NCI-H226 (cell line): ENCODE measurements at regions not wholly inside any gene's neighbourhood (a gene's known extent, or its start where the extent isn't known, plus 50 kb on each side); places are given as distances from the start of the nearest gene placed in this dataset.

Source experiments
- DNase-seq: peaks from one replicate; pipeline ENCODE4 v3.0.0-alpha.2; 2015

- DNase-seq: no peak
These were observed 211.7 kb downstream of the ABHD5 start for GRCh38 chr3:43902415-43902814.

- DNase-seq: no peak
These were observed 214.4 kb downstream of the ABHD5 start for GRCh38 chr3:43905157-43905556.

- DNase-seq: no peak
These were observed 216.2 kb downstream of the ABHD5 start for GRCh38 chr3:43906849-43907507.

GRCh38 chr3:43907508-43907858 lies 216.7 kb downstream of the ABHD5 start:
- no peak for DNase-seq

GRCh38 chr3:43908456-43908855 lies 217.7 kb downstream of the ABHD5 start:
- no peak for DNase-seq

GRCh38 chr3:43909149-43909548 lies 218.4 kb downstream of the ABHD5 start:
- no peak for DNase-seq

- no peak for DNase-seq
These were observed 220.0 kb downstream of the ABHD5 start for GRCh38 chr3:43910750-43911149.

GRCh38 chr3:43913036-43913948 lies 222.6 kb downstream of the ABHD5 start:
- no peak for DNase-seq

GRCh38 chr3:43914269-43914668 lies 223.5 kb downstream of the ABHD5 start:
- no peak for DNase-seq

GRCh38 chr3:43915546-43915945 lies 224.8 kb downstream of the ABHD5 start:
- no peak for DNase-seq

- no peak for DNase-seq
These were observed 226.6 kb downstream of the ABHD5 start for GRCh38 chr3:43917361-43917760.

- DNase-seq: no peak
These were observed 228.3 kb downstream of the ABHD5 start for GRCh38 chr3:43919029-43919428.

- no peak for DNase-seq
These were observed 230.4 kb downstream of the ABHD5 start for GRCh38 chr3:43921056-43921648.

GRCh38 chr3:43922374-43922773 lies 231.6 kb downstream of the ABHD5 start:
- no peak for DNase-seq

GRCh38 chr3:43923104-43923882 lies 232.6 kb downstream of the ABHD5 start:
- DNase-seq: no peak

- DNase-seq: no peak
These were observed 235.3 kb downstream of the ABHD5 start for GRCh38 chr3:43926055-43926454.

GRCh38 chr3:43932921-43933320 lies 242.2 kb downstream of the ABHD5 start:
- DNase-seq: no peak

GRCh38 chr3:43948013-43948412 lies 257.3 kb downstream of the ABHD5 start:
- no peak for DNase-seq

- DNase-seq: no peak
These were observed 258.9 kb downstream of the ABHD5 start for GRCh38 chr3:43949594-43949993.

GRCh38 chr3:43950775-43951174 lies 260.0 kb downstream of the ABHD5 start:
- no peak for DNase-seq

- DNase-seq: no peak
These were observed 261.1 kb downstream of the ABHD5 start for GRCh38 chr3:43951813-43952212.

- no peak for DNase-seq
These were observed 262.6 kb downstream of the ABHD5 start for GRCh38 chr3:43953380-43953779.
